Panc1 (cell line): ENCODE measurements at regions not wholly inside any gene's neighbourhood (a gene's known extent, or its start where the extent isn't known, plus 50 kb on each side); places are given as distances from the start of the nearest gene placed in this dataset.

ENCODE experiments used
- ATAC-seq: fragments of 200-7000 bp; cut with Tn5 transposase; 2 replicates; pipeline ENCODE4 v1.9.1; 2020; ENCODE audit warnings: mild to moderate bottlenecking, moderate library complexity
- BruUV-seq: library from RNA; stranded (reverse); fragments of 400-500 nt; replicated peaks from 2 replicates; lab custom pipeline; 2021; lab: Mats Ljungman, UMichigan
- CTCF ChIA-PET: fragments of 300-600 bp; sonication (Branson Sonifier 250); formaldehyde crosslinking; loops from one replicate; lab custom pipeline; 2022; ENCODE audit warnings: antibody characterized with exemption; lab: Charles Lee
- POLR2A ChIA-PET: fragments of 300-600 bp; sonication (Branson Sonifier 250); formaldehyde crosslinking; loops from one replicate; lab custom pipeline; 2022; ENCODE audit warnings: antibody characterized with exemption; lab: Charles Lee
- DNase-seq: peaks from one replicate; pipeline ENCODE4 v3.0.0-alpha.2; 2010; ENCODE audit warnings: low read depth, low spot score
- H3K27ac ChIP-seq: 2 replicates; pipeline ENCODE4 v1.5.1; 2011; ENCODE audit warnings: mild to moderate bottlenecking, low read length, inconsistent platforms
- H3K27me3 ChIP-seq: fragments of 200-500 bp; sonication (Bioruptor generic); 2 replicates; pipeline ENCODE4 v1.6.0; 2014; ENCODE audit warnings: low read length, inconsistent platforms; ENCODE audit not compliant: control insufficient read depth, insufficient read depth
- H3K36me3 ChIP-seq: fragments of 200-500 bp; sonication (Bioruptor generic); 2 replicates; pipeline ENCODE4 v1.5.1; 2014; ENCODE audit warnings: inconsistent platforms, mild to moderate bottlenecking, low read length, moderate library complexity; ENCODE audit not compliant: control insufficient read depth, insufficient read depth
- H3K4me1 ChIP-seq: 2 replicates; pipeline ENCODE4 v1.5.1; 2011; ENCODE audit warnings: inconsistent platforms, mild to moderate bottlenecking, low read length, moderate library complexity; ENCODE audit not compliant: control insufficient read depth, insufficient read depth
- H3K4me3 ChIP-seq, 2 experiments: 2 replicates each; pipeline ENCODE4 v1.5.1; 2011 to 2012; ENCODE audit warnings: low read depth in 2 of 2, low read length in 2 of 2, mild to moderate bottlenecking in 2 of 2, inconsistent platforms in 1 of 2, moderate library complexity in 1 of 2
- H3K9me3 ChIP-seq: fragments of 200-500 bp; sonication (Bioruptor generic); 2 replicates; pipeline ENCODE4 v1.5.1; 2014; ENCODE audit warnings: low read depth, mild to moderate bottlenecking, inconsistent platforms, low read length, moderate library complexity; ENCODE audit not compliant: control insufficient read depth, insufficient read depth
- CTCF ChIP-seq: fragments of 450-650 bp; IDR thresholded peaks from 2 replicates; pipeline ENCODE4 v1.5.1; 2017; ENCODE audit warnings: mild to moderate bottlenecking
- POLR2AphosphoS5 ChIP-seq: IDR thresholded peaks from 2 replicates; pipeline ENCODE4 v1.6.1; 2012; ENCODE audit warnings: mild to moderate bottlenecking, low read depth, low read length, moderate library complexity
- REST ChIP-seq, 2 experiments: IDR thresholded peaks; 2 replicates each; pipeline ENCODE4 v1.6.1; 2011 to 2012; ENCODE audit warnings: low read depth in 2 of 2, control low read depth in 1 of 2, low read length in 1 of 2, mild to moderate bottlenecking in 1 of 2, moderate library complexity in 1 of 2; ENCODE audit not compliant: insufficient read depth in 1 of 2
- SIN3A ChIP-seq: IDR thresholded peaks from 2 replicates; pipeline ENCODE4 v1.6.1; 2012; ENCODE audit warnings: low read depth, mild to moderate bottlenecking, low read length, moderate library complexity, borderline replicate concordance; ENCODE audit not compliant: insufficient read depth
- TCF7L2 ChIP-seq: IDR thresholded peaks from 2 replicates; pipeline ENCODE4 v1.6.1; 2011; ENCODE audit warnings: mild to moderate bottlenecking, low read depth, low read length, inconsistent platforms
- in situ Hi-C: cut with HindIII; loops from 2 replicates; pipeline ENCODE4 v1.10.0; 2016; ENCODE audit warnings: low sequenced_read_pairs, low pct_unique_long_range_greater_than_20kb
- intact Hi-C: fragments of 100-400 bp; cut with micrococcal nuclease; formaldehyde crosslinking; loops from one replicate; pipeline ENCODE4 v1.10.0; 2022; ENCODE audit not compliant: unreplicated experiment

- in situ Hi-C loops, result no loop called here
- no peak overlapping the region for H3K4me3 ChIP-seq
- no TSS peak for BruUV-seq
- H3K4me1 ChIP-seq, result no peaks in the 10 kb centered on the region
- no peak overlapping the region for H3K27ac ChIP-seq
- intact Hi-C loops, result no loop called here
- CTCF ChIA-PET, result no interaction called here
- POLR2A ChIA-PET, result no interaction called here
- H3K27me3 ChIP-seq, result no peaks in the 10 kb centered on the region
- H3K36me3 ChIP-seq, result no peaks in the 10 kb centered on the region
- TF ChIP-seq SIN3A (no peak), TCF7L2 (no peak), CTCF (no peak), REST (IDR thresholded peaks at IDR 0.05; ENCODE audit: insufficient read depth in 1 of 2, low read depth in 2 of 2, low read length in 1 of 2) (no peak), POLR2AphosphoS5 (no peak)
- no peak for ATAC-seq
- DNase-seq, result no peak
- H3K9me3 ChIP-seq, result no peaks in the 10 kb centered on the region
Measured at GRCh38 chr4:13047591-13047990, 436.5 kb downstream of the RAB28 start.

DNA sequence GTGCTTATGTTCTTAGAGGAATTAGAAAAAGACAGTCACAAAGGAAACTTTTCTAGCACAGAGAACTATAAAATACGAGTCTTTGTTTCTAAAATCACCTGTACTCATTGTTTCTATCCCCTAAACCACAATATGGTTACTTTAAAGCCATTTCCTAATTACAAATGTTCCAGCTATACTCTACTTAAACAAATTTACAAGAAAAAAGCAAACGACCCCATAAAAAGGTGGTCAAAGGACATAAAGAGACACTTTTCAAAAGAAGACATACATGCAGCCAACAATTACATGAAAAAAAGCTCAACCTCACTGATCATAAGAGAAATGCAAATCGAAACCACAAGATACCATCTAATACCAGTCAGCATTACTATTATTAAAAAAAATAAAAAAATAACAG lies 447.3 kb downstream of the RAB28 start:
- Histone ChIP-seq H3K4me3 (no peak overlapping the region), H3K27me3 (no peaks in the 10 kb centered on the region), H3K27ac (no peak overlapping the region), H3K4me1 (no peaks in the 10 kb centered on the region), H3K9me3 (no peaks in the 10 kb centered on the region), H3K36me3 (no peaks in the 10 kb centered on the region)
- intact Hi-C loops (no loop called here), in situ Hi-C loops (no loop called here)
- no peak for DNase-seq
- ATAC-seq, result no peak
- TF ChIP-seq TCF7L2 (no peak), CTCF (no peak), REST (IDR thresholded peaks at IDR 0.05; ENCODE audit: insufficient read depth in 1 of 2, low read depth in 2 of 2, low read length in 1 of 2) (no peak), POLR2AphosphoS5 (no peak), SIN3A (no peak)
- CTCF ChIA-PET, result no interaction called here
- POLR2A ChIA-PET, result no interaction called here
- BruUV-seq, result no TSS peak
